Trophoblast cell (in vitro differentiated cells and primary cell): ENCODE measurements at regions not wholly inside any gene's neighbourhood (a gene's known extent, or its start where the extent isn't known, plus 50 kb on each side); places are given as distances from the start of the nearest gene placed in this dataset.

Source experiments
- DNase-seq, 2 donors: peaks; one replicate each; pipeline ENCODE4 v3.0.0-alpha.2; 2016
- H2AFZ ChIP-seq: 2 replicates; pipeline ENCODE4 v1.6.1; 2013; ENCODE audit warnings: low read length, moderate library complexity, mild to moderate bottlenecking; ENCODE audit not compliant: insufficient read depth, poor library complexity
- H2AK5ac ChIP-seq: 2 replicates; pipeline ENCODE4 v1.6.1; 2013; ENCODE audit warnings: mild to moderate bottlenecking, low read length
- H2BK120ac ChIP-seq: 2 replicates; pipeline ENCODE4 v1.6.1; 2013; ENCODE audit warnings: low read length, mild to moderate bottlenecking, moderate library complexity; ENCODE audit not compliant: insufficient read depth, poor library complexity
- H2BK12ac ChIP-seq: 2 replicates; pipeline ENCODE4 v1.6.1; 2013; ENCODE audit warnings: mild to moderate bottlenecking, low read length, moderate library complexity
- H2BK5ac ChIP-seq: 2 replicates; pipeline ENCODE4 v1.6.1; 2013; ENCODE audit warnings: low read length, low read depth, moderate library complexity, mild to moderate bottlenecking; ENCODE audit not compliant: poor library complexity
- H3K14ac ChIP-seq: 2 replicates; pipeline ENCODE4 v1.6.1; 2013; ENCODE audit warnings: mild to moderate bottlenecking, low read length
- H3K18ac ChIP-seq: 2 replicates; pipeline ENCODE4 v1.6.1; 2013; ENCODE audit warnings: mild to moderate bottlenecking, low read length
- H3K23ac ChIP-seq: 2 replicates; pipeline ENCODE4 v1.6.1; 2013; ENCODE audit warnings: low read length
- H3K27ac ChIP-seq: 2 replicates; pipeline ENCODE4 v1.5.1; 2013; ENCODE audit warnings: low read depth, mild to moderate bottlenecking, inconsistent platforms, low read length, moderate library complexity
- H3K27me3 ChIP-seq: 2 replicates; pipeline ENCODE4 v1.6.1; 2013; ENCODE audit warnings: inconsistent platforms, mild to moderate bottlenecking, low read length, moderate library complexity; ENCODE audit not compliant: insufficient read depth
- H3K36me3 ChIP-seq, 2 experiments: 1 replicate in 1 of 2; 2 replicates in 1 of 2; pipeline ENCODE4 v1.6.1; 2013; ENCODE audit warnings: low read length in 2 of 2, mild to moderate bottlenecking in 2 of 2, moderate library complexity in 1 of 2; ENCODE audit not compliant: insufficient read depth in 2 of 2, control insufficient read depth in 1 of 2
- H3K4ac ChIP-seq: 2 replicates; pipeline ENCODE4 v1.6.1; 2013; ENCODE audit warnings: low read depth, mild to moderate bottlenecking, low read length, moderate library complexity
- H3K4me1 ChIP-seq, 2 experiments: 1 replicate in 1 of 2; 2 replicates in 1 of 2; pipeline ENCODE4 v1.6.1; 2013; ENCODE audit warnings: low read length in 2 of 2, mild to moderate bottlenecking in 2 of 2, moderate library complexity in 1 of 2; ENCODE audit not compliant: insufficient read depth in 2 of 2, control insufficient read depth in 1 of 2
- H3K4me2 ChIP-seq: 2 replicates; pipeline ENCODE4 v1.6.1; 2013; ENCODE audit warnings: inconsistent platforms, mild to moderate bottlenecking, low read length, moderate library complexity
- H3K4me3 ChIP-seq: 2 replicates; pipeline ENCODE4 v1.5.1; 2013; ENCODE audit warnings: mild to moderate bottlenecking, low read depth, low read length, inconsistent platforms
- H3K79me1 ChIP-seq: one replicate; pipeline ENCODE4 v1.6.1; 2013; ENCODE audit warnings: low read length
- H3K79me2 ChIP-seq: 2 replicates; pipeline ENCODE4 v1.6.1; 2013; ENCODE audit warnings: low read length, mild to moderate bottlenecking; ENCODE audit not compliant: control insufficient read depth, insufficient read depth, poor library complexity
- H3K9ac ChIP-seq: 2 replicates; pipeline ENCODE4 v1.6.1; 2013; ENCODE audit warnings: mild to moderate bottlenecking, low read length
- H3K9me3 ChIP-seq: 2 replicates; pipeline ENCODE4 v1.6.1; 2013; ENCODE audit warnings: low read depth, mild to moderate bottlenecking, control low read depth, inconsistent platforms, low read length; ENCODE audit not compliant: insufficient read depth
- H4K12ac ChIP-seq: 2 replicates; pipeline ENCODE4 v1.6.1; 2013; ENCODE audit warnings: low read depth, mild to moderate bottlenecking, low read length, moderate library complexity
- H4K8ac ChIP-seq: 2 replicates; pipeline ENCODE4 v1.6.1; 2013; ENCODE audit warnings: low read depth, mild to moderate bottlenecking, low read length, moderate library complexity
- H4K91ac ChIP-seq: one replicate; pipeline ENCODE4 v1.6.1; 2013; ENCODE audit warnings: low read depth, mild to moderate bottlenecking, low read length, moderate library complexity
- WGBS: extraction: QIAGEN DNeasy Blood & Tissue Kit; methylation state at CpG from one replicate; pipeline ENCODE4 v1.1.7; 2013; ENCODE audit warnings: missing lambda C conversion rate; ENCODE audit not compliant: insufficient read length, insufficient coverage; ENCODE audit errors: extremely low coverage; 5-methylcytosine and 5-hydroxymethylcytosine counted together

DNA sequence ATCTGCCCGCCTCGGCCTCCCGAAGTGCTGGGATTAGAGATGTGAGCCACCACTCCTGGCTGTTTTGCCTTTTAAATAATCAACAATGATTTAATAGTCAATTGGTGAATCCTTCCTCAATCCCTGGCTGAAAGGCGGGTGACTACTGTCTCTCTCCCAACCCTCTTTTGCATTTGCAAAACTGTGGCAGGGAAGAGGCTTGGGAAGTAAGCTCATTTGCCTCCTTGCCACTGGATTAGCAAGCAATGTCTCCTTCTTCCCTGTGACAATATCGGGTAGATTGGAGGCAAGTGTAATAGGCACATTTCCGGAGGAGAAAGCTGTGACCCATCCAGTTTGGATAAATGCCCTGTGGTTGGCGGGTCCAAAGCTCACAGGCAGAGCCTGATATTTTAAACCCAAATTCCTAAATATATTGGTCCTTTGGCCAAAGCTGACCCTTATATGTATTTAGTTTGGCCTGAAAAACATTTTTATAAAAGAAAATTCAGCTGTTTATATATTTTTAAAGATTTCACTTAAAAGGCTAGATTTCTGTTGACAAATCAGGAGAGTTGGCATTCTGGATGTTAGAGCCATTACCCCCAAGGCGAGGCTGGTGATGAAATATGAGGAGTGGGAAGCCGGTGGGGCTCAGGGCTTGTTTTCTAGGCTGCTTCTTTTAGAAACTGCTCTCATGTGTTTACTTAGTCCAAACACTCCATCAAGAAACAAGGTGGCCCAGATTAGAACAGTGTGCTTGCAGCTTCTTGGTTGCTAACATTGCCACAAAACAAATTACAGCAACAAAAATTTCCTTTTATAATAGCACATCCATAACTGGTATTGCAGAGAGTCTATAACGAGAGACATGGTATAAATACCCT, 646.9 kb upstream of the TMEM132C start:
- no peak overlapping the region for H3K27ac ChIP-seq
- no peak overlapping the region for H3K4ac ChIP-seq
- H4K91ac ChIP-seq: no peak overlapping the region
- no peak overlapping the region for H2BK12ac ChIP-seq
- H3K79me1 ChIP-seq: no peaks in the 10 kb centered on the region
- DNase-seq: no peak
- H3K27me3 ChIP-seq: no peaks in the 10 kb centered on the region
- H2AK5ac ChIP-seq: no peak overlapping the region
- no peak overlapping the region for H3K18ac ChIP-seq
- peaks cover 0 to 7% of the 10 kb centered on the region in 2 experiments for H3K4me1 ChIP-seq
- H3K79me2 ChIP-seq: no peaks in the 10 kb centered on the region
- no peaks in the 10 kb centered on the region for H3K9me3 ChIP-seq
- no peak overlapping the region for H3K14ac ChIP-seq
- no peak overlapping the region for H3K4me2 ChIP-seq
- H3K23ac ChIP-seq: no peak overlapping the region
- no peak overlapping the region for H3K4me3 ChIP-seq
- H4K8ac ChIP-seq: no peak overlapping the region
- no peaks in the 10 kb centered on the region for H3K36me3 ChIP-seq
- H3K9ac ChIP-seq: no peak overlapping the region
- no peak overlapping the region for H2BK120ac ChIP-seq
- H2AFZ ChIP-seq: no peak overlapping the region
- no CpG with 5 or more reads among the region's 10 CpGs for WGBS
- H2BK5ac ChIP-seq: no peak overlapping the region
- no peak overlapping the region for H4K12ac ChIP-seq

GRCh38 chr12:127620735-127621355, 646.1 kb upstream of the TMEM132C start:
- H3K36me3 ChIP-seq: no peaks in the 10 kb centered on the region
- H3K18ac ChIP-seq: no peak overlapping the region
- H3K27ac ChIP-seq: no peak overlapping the region
- no peak overlapping the region for H2AK5ac ChIP-seq
- no peak overlapping the region for H4K12ac ChIP-seq
- no peak overlapping the region for H3K14ac ChIP-seq
- H2AFZ ChIP-seq: no peak overlapping the region
- H3K27me3 ChIP-seq: no peaks in the 10 kb centered on the region
- H2BK5ac ChIP-seq: no peak overlapping the region
- no peak overlapping the region for H3K4ac ChIP-seq
- H4K8ac ChIP-seq: no peak overlapping the region
- H2BK120ac ChIP-seq: no peak overlapping the region
- no peak overlapping the region for H3K23ac ChIP-seq
- no peak for DNase-seq
- no peak overlapping the region for H4K91ac ChIP-seq
- H3K79me1 ChIP-seq: no peaks in the 10 kb centered on the region
- no peak overlapping the region for H3K4me2 ChIP-seq
- H3K79me2 ChIP-seq: no peaks in the 10 kb centered on the region
- no peak overlapping the region for H2BK12ac ChIP-seq
- no peaks in the 10 kb centered on the region for H3K9me3 ChIP-seq
- no peak overlapping the region for H3K4me3 ChIP-seq
- WGBS: no CpG with 5 or more reads among the region's 2 CpGs
- H3K4me1 ChIP-seq: peaks cover 0 to 7% of the 10 kb centered on the region in 2 experiments
- H3K9ac ChIP-seq: no peak overlapping the region

DNA sequence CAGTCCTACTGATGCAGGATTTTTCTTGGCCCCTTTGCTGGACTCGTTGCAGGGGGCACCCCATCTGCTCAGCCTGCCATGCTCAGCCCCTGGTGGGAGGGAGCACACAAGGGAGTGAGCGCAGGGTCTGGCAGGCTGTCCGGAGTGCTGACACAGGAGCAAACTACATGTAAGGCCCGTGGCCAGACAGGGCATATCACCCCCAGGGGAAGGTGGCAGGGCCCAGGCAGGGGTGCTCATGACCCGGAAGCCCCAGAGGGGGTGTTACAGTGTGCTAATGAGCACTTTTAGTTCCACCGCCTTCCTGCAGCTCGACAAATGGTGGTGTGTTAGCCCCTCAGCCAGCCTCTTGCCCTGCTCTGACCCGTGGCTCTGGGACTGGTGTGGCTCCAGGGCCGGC, 645.6 kb upstream of the TMEM132C start:
- H3K36me3 ChIP-seq: no peaks in the 10 kb centered on the region
- H4K12ac ChIP-seq: no peak overlapping the region
- no peak overlapping the region for H3K4me3 ChIP-seq
- peaks cover 0 to 7% of the 10 kb centered on the region in 2 experiments for H3K4me1 ChIP-seq
- no peak overlapping the region for H3K9ac ChIP-seq
- H3K4ac ChIP-seq: no peak overlapping the region
- no peak for DNase-seq
- no CpG with 5 or more reads among the region's 9 CpGs for WGBS
- no peak overlapping the region for H2BK5ac ChIP-seq
- no peak overlapping the region for H2BK120ac ChIP-seq
- H3K27ac ChIP-seq: no peak overlapping the region
- H3K4me2 ChIP-seq: no peak overlapping the region
- no peak overlapping the region for H2AFZ ChIP-seq
- no peak overlapping the region for H3K18ac ChIP-seq
- H2BK12ac ChIP-seq: no peak overlapping the region
- H3K79me1 ChIP-seq: no peaks in the 10 kb centered on the region
- H3K9me3 ChIP-seq: no peaks in the 10 kb centered on the region
- no peak overlapping the region for H4K8ac ChIP-seq
- no peaks in the 10 kb centered on the region for H3K79me2 ChIP-seq
- H3K27me3 ChIP-seq: no peaks in the 10 kb centered on the region
- no peak overlapping the region for H3K23ac ChIP-seq
- no peak overlapping the region for H2AK5ac ChIP-seq
- H4K91ac ChIP-seq: no peak overlapping the region
- no peak overlapping the region for H3K14ac ChIP-seq

DNA sequence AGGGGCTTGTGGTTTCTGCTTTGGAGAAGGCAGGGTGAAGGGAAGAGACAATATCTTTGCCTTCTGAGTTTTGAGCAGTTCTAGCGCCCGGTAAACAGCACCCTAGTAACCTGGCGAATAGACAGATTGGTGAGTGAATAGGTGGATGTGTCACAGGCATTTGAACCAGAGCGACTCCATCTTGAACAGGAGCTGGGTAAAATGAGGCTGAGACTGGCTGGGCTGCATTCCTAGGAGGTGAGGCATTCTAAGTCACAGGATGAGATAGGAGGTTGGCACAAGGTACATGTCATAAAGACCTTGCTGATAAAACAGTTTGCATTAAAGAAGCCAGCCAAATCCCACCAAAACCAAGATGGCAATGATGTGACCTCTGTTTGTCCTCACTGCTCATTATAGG, 643.6 kb upstream of the TMEM132C start:
- H4K91ac ChIP-seq: no peak overlapping the region
- no peak overlapping the region for H3K4me2 ChIP-seq
- H3K4me1 ChIP-seq: peaks cover 0 to 5% of the 10 kb centered on the region in 2 experiments
- DNase-seq: no peak
- no peak overlapping the region for H3K23ac ChIP-seq
- H3K27ac ChIP-seq: no peak overlapping the region
- H3K18ac ChIP-seq: no peak overlapping the region
- H3K4ac ChIP-seq: no peak overlapping the region
- H3K9me3 ChIP-seq: no peaks in the 10 kb centered on the region
- no peak overlapping the region for H2BK5ac ChIP-seq
- no peak overlapping the region for H2BK120ac ChIP-seq
- WGBS: no CpG with 5 or more reads among the region's 4 CpGs
- no peaks in the 10 kb centered on the region for H3K36me3 ChIP-seq
- H2BK12ac ChIP-seq: no peak overlapping the region
- H4K8ac ChIP-seq: no peak overlapping the region
- no peak overlapping the region for H3K14ac ChIP-seq
- no peak overlapping the region for H3K4me3 ChIP-seq
- no peaks in the 10 kb centered on the region for H3K79me1 ChIP-seq
- H3K79me2 ChIP-seq: no peaks in the 10 kb centered on the region
- no peaks in the 10 kb centered on the region for H3K27me3 ChIP-seq
- H2AFZ ChIP-seq: no peak overlapping the region
- no peak overlapping the region for H2AK5ac ChIP-seq
- H4K12ac ChIP-seq: no peak overlapping the region
- H3K9ac ChIP-seq: no peak overlapping the region
